Keratinocyte (primary cell): ENCODE measurements at regions not wholly inside any gene's neighbourhood (a gene's known extent, or its start where the extent isn't known, plus 50 kb on each side); places are given as distances from the start of the nearest gene placed in this dataset.

Source experiments
- DNase-seq: peaks from one replicate; pipeline ENCODE4 v3.0.0-alpha.2; 2011; ENCODE audit warnings: low read depth, missing footprints, low spot score
- FAIRE-seq: peaks from 2 replicates; lab custom pipeline; 2011; peaks lifted over from hg19 to GRCh38; lab: Jason Lieb, UNC
- H2AFZ ChIP-seq: 2 replicates; pipeline ENCODE4 v1.6.0; 2012; ENCODE audit warnings: low read length, control low read depth, inconsistent platforms; ENCODE audit not compliant: control insufficient read depth
- H3K27ac ChIP-seq: 2 replicates; pipeline ENCODE4 v1.5.1; 2011; ENCODE audit warnings: low read length; ENCODE audit not compliant: control insufficient read depth, insufficient read depth
- H3K27me3 ChIP-seq: 3 replicates; pipeline ENCODE4 v1.6.0; 2011; ENCODE audit warnings: low read length; ENCODE audit not compliant: control insufficient read depth, insufficient read depth; ENCODE audit errors: extremely low read depth
- H3K36me3 ChIP-seq, 2 experiments: 2 replicates in 1 of 2; 3 replicates in 1 of 2; pipeline ENCODE4 v1.5.1; 2011; ENCODE audit warnings: low read length in 2 of 2, mild to moderate bottlenecking in 1 of 2; ENCODE audit not compliant: control insufficient read depth in 2 of 2, insufficient read depth in 2 of 2; ENCODE audit errors: extremely low read depth in 1 of 2
- H3K4me1 ChIP-seq: 3 replicates; pipeline ENCODE4 v1.5.1; 2011; ENCODE audit warnings: low read length; ENCODE audit not compliant: control insufficient read depth, insufficient read depth; ENCODE audit errors: extremely low read depth
- H3K4me2 ChIP-seq: 3 replicates; pipeline ENCODE4 v1.6.0; 2011; ENCODE audit warnings: low read depth, low read length; ENCODE audit not compliant: control insufficient read depth, insufficient read depth; ENCODE audit errors: extremely low read depth
- H3K4me3 ChIP-seq, 3 experiments: fragments of 200-600 bp in 1 of 3; sonication (generic) in 1 of 3; 2 replicates in 2 of 3; 3 replicates in 1 of 3; pipeline ENCODE4 v1.5.1; 2011 to 2016; ENCODE audit warnings: low read length in 3 of 3, mild to moderate bottlenecking in 3 of 3, control low read depth in 2 of 3, inconsistent platforms in 1 of 3, low read depth in 1 of 3, mixed read lengths in 1 of 3, mixed run types in 1 of 3, moderate library complexity in 1 of 3; ENCODE audit not compliant: control insufficient read depth in 2 of 3, insufficient read depth in 2 of 3; ENCODE audit errors: extremely low read depth in 1 of 3
- H3K79me2 ChIP-seq: 2 replicates; pipeline ENCODE4 v1.6.0; 2012; ENCODE audit warnings: low read length; ENCODE audit not compliant: control insufficient read depth, insufficient read depth
- H3K9ac ChIP-seq: 3 replicates; pipeline ENCODE4 v1.6.0; 2011; ENCODE audit warnings: low read length; ENCODE audit not compliant: control insufficient read depth, insufficient read depth; ENCODE audit errors: extremely low read depth
- H3K9me1 ChIP-seq: 3 replicates; pipeline ENCODE4 v1.6.0; 2011; ENCODE audit warnings: low read length; ENCODE audit not compliant: control insufficient read depth, insufficient read depth; ENCODE audit errors: extremely low read depth
- H3K9me3 ChIP-seq: 2 replicates; pipeline ENCODE4 v1.5.1; 2012; ENCODE audit warnings: low read depth, low read length; ENCODE audit not compliant: control insufficient read depth
- H4K20me1 ChIP-seq: 3 replicates; pipeline ENCODE4 v1.6.0; 2011; ENCODE audit warnings: low read length; ENCODE audit not compliant: control insufficient read depth, insufficient read depth; ENCODE audit errors: extremely low read depth
- EZH2 ChIP-seq: IDR thresholded peaks from one replicate; pipeline ENCODE4 v1.6.1; 2012; ENCODE audit warnings: inconsistent platforms, mild to moderate bottlenecking, low read length, moderate library complexity
- dilution Hi-C: fragments of 300-500 bp; cut with MboI; formaldehyde crosslinking; loops from one replicate; pipeline ENCODE4 v1.7.0; 2020; ENCODE audit warnings: low sequenced_read_pairs; ENCODE audit not compliant: extremely low pct_ligation_motif_present
- TF ChIP-seq, protein P1 (sequence below), 3 experiments: IDR thresholded peaks in 1 of 3; conservative IDR thresholded peaks in 1 of 3; optimal IDR thresholded peaks in 1 of 3; 2 replicates in 2 of 3; 3 replicates in 1 of 3; pipeline versions ENCODE3 to v1.5.1; 2011; ENCODE audit warnings: low read length in 3 of 3, mild to moderate bottlenecking in 3 of 3, moderate library complexity in 2 of 3, control low read depth in 1 of 3, inconsistent platforms in 1 of 3; ENCODE audit not compliant: insufficient read depth in 2 of 3; ENCODE audit errors: extremely low read depth in 1 of 3

DNA sequence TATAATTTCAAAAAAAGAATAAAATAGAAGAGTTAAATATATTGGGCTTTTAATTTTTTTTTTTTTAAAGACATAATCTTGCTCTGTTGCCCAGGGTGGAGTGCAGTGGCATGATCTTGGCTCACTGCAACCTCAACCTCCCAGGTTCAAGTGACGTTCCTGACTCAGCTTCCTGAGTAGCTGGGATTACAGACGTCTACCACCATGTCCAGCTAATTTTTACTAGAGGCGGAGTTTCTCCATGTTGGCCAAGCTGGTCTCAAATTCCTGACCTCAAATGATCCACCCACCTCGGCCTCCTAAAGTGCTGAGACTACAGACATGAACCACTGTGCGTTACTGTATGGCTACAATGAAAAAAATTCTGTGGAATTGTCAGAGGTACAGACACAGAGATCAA, 98.1 kb upstream of the RGPD4 start:
- H2AFZ ChIP-seq: no peak overlapping the region
- no peaks in the 10 kb centered on the region for H3K79me2 ChIP-seq
- H3K27me3 ChIP-seq: no peaks in the 10 kb centered on the region
- no peaks in the 10 kb centered on the region for H3K36me3 ChIP-seq
- H3K4me2 ChIP-seq: no peak overlapping the region
- FAIRE-seq: no peak
- dilution Hi-C loops: no loop called here
- no peaks in the 10 kb centered on the region for H4K20me1 ChIP-seq
- H3K9ac ChIP-seq: no peak overlapping the region
- no peak for DNase-seq
- no peaks in the 10 kb centered on the region for H3K9me1 ChIP-seq
- TF ChIP-seq, protein P1, sequence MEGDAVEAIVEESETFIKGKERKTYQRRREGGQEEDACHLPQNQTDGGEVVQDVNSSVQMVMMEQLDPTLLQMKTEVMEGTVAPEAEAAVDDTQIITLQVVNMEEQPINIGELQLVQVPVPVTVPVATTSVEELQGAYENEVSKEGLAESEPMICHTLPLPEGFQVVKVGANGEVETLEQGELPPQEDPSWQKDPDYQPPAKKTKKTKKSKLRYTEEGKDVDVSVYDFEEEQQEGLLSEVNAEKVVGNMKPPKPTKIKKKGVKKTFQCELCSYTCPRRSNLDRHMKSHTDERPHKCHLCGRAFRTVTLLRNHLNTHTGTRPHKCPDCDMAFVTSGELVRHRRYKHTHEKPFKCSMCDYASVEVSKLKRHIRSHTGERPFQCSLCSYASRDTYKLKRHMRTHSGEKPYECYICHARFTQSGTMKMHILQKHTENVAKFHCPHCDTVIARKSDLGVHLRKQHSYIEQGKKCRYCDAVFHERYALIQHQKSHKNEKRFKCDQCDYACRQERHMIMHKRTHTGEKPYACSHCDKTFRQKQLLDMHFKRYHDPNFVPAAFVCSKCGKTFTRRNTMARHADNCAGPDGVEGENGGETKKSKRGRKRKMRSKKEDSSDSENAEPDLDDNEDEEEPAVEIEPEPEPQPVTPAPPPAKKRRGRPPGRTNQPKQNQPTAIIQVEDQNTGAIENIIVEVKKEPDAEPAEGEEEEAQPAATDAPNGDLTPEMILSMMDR (optimal IDR thresholded peaks at IDR 0.05 in 1 of 3, IDR thresholded peaks at IDR 0.05 in 1 of 3, conservative IDR thresholded peaks at IDR 0.05 in 1 of 3; ENCODE audit: extremely low read depth in 1 of 3, insufficient read depth in 2 of 3, low read length in 3 of 3): no peak
- no peak for TF ChIP-seq EZH2
- peaks cover 4% of the 10 kb centered on the region for H3K4me1 ChIP-seq
- no peak overlapping the region for H3K4me3 ChIP-seq
- no peaks in the 10 kb centered on the region for H3K9me3 ChIP-seq
- H3K27ac ChIP-seq: no peak overlapping the region

DNA sequence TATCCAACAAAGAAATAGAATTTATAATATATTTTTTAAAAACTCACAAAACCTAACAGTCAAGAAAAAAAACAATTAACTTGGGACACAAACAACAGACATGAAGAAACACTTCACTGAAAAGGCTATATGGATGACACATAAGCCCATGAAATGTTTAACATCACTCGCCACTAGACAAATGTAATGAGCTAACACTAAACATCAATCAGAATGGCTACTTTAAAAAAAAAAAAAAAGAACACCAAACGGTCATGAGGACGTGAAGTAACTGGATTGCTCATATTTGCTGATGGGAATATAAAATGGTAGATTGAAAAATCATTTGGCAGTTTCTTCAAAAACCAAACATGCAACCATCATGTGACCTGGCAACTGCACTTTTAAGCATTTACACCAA, 97.3 kb upstream of the RGPD4 start:
- no peaks in the 10 kb centered on the region for H4K20me1 ChIP-seq
- H3K36me3 ChIP-seq: no peaks in the 10 kb centered on the region
- no peaks in the 10 kb centered on the region for H3K9me3 ChIP-seq
- no peak for TF ChIP-seq EZH2
- TF ChIP-seq, protein P1 (optimal IDR thresholded peaks at IDR 0.05 in 1 of 3, IDR thresholded peaks at IDR 0.05 in 1 of 3, conservative IDR thresholded peaks at IDR 0.05 in 1 of 3; ENCODE audit: extremely low read depth in 1 of 3, insufficient read depth in 2 of 3, low read length in 3 of 3): no peak
- no peak overlapping the region for H3K27ac ChIP-seq
- FAIRE-seq: no peak
- no peaks in the 10 kb centered on the region for H3K9me1 ChIP-seq
- no peak overlapping the region for H3K9ac ChIP-seq
- no peaks in the 10 kb centered on the region for H3K79me2 ChIP-seq
- no peak overlapping the region for H3K4me2 ChIP-seq
- peaks cover 4% of the 10 kb centered on the region for H3K4me1 ChIP-seq
- dilution Hi-C loops: no loop called here
- H2AFZ ChIP-seq: no peak overlapping the region
- no peak overlapping the region for H3K4me3 ChIP-seq
- no peak for DNase-seq
- H3K27me3 ChIP-seq: no peaks in the 10 kb centered on the region
